Breast epithelium (tissue), 3 donors: ENCODE measurements at regions not wholly inside any gene's neighbourhood (a gene's known extent, or its start where the extent isn't known, plus 50 kb on each side); places are given as distances from the start of the nearest gene placed in this dataset.

Experiments
- POLR2A ChIP-seq: fragments of 450-650 bp; IDR thresholded peaks from one replicate; pipeline ENCODE4 v1.6.1; 2016; ENCODE audit warnings: antibody characterized with exemption, mild to moderate bottlenecking, moderate library complexity
- POLR2AphosphoS5 ChIP-seq, 3 donors: sonication (generic); formaldehyde crosslinking; IDR thresholded peaks; one replicate each; pipeline ENCODE4 v1.6.1; 2017; ENCODE audit warnings: antibody characterized with exemption in 3 of 3
- TF ChIP-seq, protein P1 (sequence below), 3 donors: fragments of 450-650 bp; IDR thresholded peaks; one replicate each; pipeline ENCODE4 v1.5.1; 2016 to 2017; ENCODE audit warnings: antibody characterized with exemption in 3 of 3, mild to moderate bottlenecking in 3 of 3, moderate library complexity in 3 of 3

DNA sequence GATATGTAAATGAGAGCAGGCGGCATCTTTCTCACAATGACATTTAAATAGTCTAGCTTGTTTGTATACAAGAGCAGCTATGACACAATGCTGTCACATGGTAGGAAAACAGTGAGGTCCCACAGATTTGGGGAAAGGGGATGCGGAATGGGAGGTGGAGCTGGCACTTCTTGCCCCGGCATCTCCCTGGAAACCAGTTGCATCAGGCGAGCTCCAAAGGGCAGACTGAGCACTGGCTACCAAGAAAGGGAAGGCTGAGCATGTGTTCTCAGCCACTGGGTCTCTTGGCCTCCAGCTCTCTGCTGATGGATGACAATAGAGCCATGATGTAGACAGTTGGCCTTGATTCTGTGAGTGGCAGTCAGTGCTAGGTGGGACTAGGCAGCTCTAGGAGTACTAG, 109.0 kb downstream of the UCHL1 start:
- no peak for TF ChIP-seq POLR2A
- TF ChIP-seq, protein P1, sequence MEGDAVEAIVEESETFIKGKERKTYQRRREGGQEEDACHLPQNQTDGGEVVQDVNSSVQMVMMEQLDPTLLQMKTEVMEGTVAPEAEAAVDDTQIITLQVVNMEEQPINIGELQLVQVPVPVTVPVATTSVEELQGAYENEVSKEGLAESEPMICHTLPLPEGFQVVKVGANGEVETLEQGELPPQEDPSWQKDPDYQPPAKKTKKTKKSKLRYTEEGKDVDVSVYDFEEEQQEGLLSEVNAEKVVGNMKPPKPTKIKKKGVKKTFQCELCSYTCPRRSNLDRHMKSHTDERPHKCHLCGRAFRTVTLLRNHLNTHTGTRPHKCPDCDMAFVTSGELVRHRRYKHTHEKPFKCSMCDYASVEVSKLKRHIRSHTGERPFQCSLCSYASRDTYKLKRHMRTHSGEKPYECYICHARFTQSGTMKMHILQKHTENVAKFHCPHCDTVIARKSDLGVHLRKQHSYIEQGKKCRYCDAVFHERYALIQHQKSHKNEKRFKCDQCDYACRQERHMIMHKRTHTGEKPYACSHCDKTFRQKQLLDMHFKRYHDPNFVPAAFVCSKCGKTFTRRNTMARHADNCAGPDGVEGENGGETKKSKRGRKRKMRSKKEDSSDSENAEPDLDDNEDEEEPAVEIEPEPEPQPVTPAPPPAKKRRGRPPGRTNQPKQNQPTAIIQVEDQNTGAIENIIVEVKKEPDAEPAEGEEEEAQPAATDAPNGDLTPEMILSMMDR (IDR thresholded peaks at IDR 0.05): no peak
- no peak for TF ChIP-seq POLR2AphosphoS5 (IDR thresholded peaks at IDR 0.05)
